Pulmonary artery endothelial cell (primary cell): ENCODE measurements at regions not wholly inside any gene's neighbourhood (a gene's known extent, or its start where the extent isn't known, plus 50 kb on each side); places are given as distances from the start of the nearest gene placed in this dataset.
A peak's percentile ranks its signal among the peaks of the same experiment; 100 is the strongest.
"Not testable (repeated sequence)": the region's sequence is repeated elsewhere in the genome, so short reads cannot be mapped to it uniquely, and the experiment has no call there.

Source experiments
- DNase-seq: peaks from one replicate; pipeline ENCODE4 v3.0.0-alpha.2; 2011; ENCODE audit warnings: low read depth, low spot score

GRCh38 chr10:53091574-53091973 is 319.0 kb upstream of the MBL2 start:
- DNase-seq = no peak

- DNase-seq = no peak
Measured at GRCh38 chr10:53088961-53089360, 316.4 kb upstream of the MBL2 start.

GRCh38 chr10:53079283-53079682 is 306.7 kb upstream of the MBL2 start:
- DNase-seq = no peak

- no peak for DNase-seq
Measured at GRCh38 chr10:53076948-53077347, 304.4 kb upstream of the MBL2 start.

GRCh38 chr10:53075469-53075868 is 302.9 kb upstream of the MBL2 start:
- DNase-seq = no peak

DNA sequence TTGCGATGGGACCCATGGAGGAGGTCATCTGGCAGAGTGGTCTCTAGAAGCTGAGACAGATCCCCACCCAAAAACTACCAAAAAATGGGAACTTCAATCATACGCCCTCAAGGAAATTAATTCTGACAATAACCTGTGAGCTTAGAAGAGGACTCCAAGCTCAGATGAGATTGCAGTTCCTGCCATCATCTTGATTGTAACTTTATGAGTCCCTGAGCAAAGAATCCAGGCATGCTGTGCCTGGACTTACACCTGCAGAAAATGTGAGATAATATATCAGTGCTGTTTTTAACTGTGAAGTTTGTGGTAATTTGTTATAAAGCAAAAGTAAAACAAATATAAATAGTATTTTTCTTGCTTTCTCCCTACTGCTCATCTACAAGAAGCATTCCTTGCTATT is 299.6 kb upstream of the MBL2 start:
- no peak for DNase-seq

DNA sequence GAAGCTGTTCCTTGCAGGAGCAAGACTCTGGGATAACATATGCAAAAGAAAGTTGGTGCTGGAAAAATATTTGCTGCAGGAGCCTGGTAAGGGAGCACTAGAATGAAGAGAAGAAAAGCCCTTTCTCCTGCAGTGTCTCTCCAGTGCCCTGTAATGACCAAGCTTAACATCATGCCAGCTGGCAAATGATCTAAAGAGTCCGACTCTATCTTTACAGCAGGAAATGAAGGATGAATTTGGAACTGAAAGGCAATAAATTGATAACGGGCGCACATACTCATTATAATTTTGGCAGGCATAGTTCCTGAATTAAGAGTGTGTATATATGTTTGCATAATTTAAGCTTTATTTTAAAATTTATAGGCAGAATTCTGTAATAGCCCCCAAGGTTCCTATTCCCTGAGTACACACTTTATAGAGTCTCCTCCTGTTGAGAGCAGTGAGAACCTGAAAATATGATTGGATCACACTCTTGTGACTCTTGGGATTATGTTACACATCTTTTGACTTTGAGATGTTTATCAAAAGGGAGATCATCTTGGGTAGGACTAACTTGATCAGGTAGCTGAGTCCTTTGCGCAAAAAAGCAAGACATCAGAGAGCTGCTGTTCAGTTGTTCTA is 299.0 kb upstream of the MBL2 start:
- DNase-seq = no peak

DNA sequence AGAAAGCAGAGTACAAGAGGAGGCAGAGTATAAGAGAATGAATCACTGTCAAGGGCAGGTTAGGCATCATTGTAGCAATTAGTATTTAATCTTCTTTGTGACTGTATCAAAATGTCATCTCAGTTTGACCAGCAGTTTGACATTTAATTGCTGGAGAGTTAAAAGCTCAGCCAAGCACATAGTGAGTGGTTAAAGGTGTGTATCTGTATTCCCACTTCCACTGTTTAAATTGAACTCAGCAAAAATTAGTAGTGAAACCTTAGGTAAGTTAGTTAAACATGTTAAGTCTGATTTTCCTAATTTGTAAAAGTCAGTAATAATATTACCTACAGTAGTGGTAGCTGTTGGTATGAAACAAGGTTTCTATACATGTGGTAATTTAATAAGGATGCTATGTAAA is 296.4 kb upstream of the MBL2 start:
- DNase-seq = no peak

DNA sequence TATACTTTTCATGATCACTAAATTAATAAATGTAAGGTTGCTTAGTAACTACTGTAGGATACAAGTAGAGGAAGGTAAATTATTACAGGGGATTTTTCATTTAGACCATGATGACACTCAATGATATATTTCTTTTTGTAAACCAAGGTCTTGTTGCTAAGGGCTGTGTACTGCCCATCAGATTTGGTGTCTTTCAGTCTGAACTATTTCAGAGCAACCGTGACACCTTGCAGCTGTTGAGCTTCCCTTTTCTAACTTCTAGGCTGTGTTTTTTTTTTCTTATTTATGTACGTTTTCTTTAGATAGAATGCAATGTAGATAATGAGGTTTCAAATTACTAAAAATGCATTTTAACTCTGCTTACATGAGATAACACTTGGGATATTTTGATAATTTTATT is 292.0 kb upstream of the MBL2 start:
- no peak for DNase-seq

GRCh38 chr10:53063805-53064204 is 291.2 kb upstream of the MBL2 start:
- no peak for DNase-seq

GRCh38 chr10:53052521-53053164 is 280.1 kb upstream of the MBL2 start:
- no peak for DNase-seq

DNA sequence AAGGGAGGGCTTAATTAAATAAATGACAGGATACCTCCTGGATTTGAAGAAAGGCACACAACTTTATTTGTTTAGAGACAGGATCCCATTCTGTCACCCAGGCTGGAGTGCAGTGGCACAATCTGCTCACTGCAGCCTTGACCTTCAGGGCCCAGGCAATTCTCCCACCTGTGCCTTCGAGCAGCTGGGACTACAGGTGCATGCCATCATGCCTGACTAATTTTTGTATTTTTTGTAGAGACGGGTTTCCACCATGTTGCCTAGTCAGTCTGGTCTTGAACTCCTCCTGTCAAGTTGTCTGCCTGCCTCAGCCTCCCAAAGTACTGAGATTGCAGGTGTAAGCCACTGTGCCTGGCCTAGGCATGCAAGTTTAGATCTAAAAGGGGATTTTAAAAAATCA is 272.7 kb upstream of the MBL2 start:
- DNase-seq = no peak

- not testable (repeated sequence) for DNase-seq
Measured at GRCh38 chr10:53035823-53036222, 263.2 kb upstream of the MBL2 start.

- DNase-seq = no peak
Measured at GRCh38 chr10:53033396-53033795, 260.8 kb upstream of the MBL2 start.

- peak; percentile 26 for DNase-seq
Measured at GRCh38 chr10:53029872-53030849, 257.6 kb upstream of the MBL2 start.

- no peak for DNase-seq
Measured at GRCh38 chr10:53029449-53029848, 256.9 kb upstream of the MBL2 start.

DNA sequence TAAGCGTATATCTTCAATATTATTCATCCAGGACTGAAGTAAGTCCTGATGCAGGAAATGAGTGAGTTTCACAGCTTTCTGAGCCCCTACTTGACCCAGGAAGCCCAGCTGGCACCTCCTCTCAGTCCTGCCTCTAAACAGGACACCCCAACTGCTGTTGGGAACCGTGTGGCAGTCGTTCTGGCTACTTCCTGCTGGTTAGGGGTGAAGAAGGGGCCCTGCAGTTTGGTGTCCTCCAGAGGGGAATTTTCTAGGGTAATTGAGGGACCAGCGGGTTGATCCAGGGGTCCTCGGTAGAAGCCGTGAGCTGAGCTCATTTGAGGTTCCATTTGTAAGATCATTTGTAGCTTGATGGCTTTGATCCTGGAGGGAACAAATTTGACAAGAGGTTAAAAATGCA is 253.2 kb upstream of the MBL2 start:
- DNase-seq = not testable (repeated sequence)

- no peak for DNase-seq
Measured at GRCh38 chr10:53025172-53025711, 252.7 kb upstream of the MBL2 start.

GRCh38 chr10:53023411-53023810 is 250.8 kb upstream of the MBL2 start:
- no peak for DNase-seq

DNA sequence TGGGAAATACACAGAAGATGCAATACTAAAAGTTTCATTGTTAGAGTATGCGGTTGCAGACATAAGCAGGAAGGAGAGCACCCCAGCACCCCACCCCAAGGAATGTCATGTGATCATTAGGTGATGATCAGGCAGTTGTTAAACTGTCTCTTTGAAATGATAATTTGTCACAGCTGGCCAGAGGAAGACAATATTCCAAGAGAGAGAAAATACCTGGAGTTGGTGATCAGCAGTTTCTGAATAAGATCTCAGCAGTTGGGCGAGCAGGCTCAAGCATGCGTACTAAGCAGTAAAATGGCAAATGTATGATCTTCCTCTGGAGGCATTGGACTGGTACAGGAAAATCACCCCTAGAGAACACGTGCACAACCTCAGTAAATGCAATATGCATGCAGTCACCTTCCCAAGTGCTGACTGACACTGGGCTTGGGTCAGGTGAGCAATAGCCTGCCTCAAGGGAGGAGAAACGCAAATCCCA is 250.1 kb upstream of the MBL2 start:
- DNase-seq = no peak

DNA sequence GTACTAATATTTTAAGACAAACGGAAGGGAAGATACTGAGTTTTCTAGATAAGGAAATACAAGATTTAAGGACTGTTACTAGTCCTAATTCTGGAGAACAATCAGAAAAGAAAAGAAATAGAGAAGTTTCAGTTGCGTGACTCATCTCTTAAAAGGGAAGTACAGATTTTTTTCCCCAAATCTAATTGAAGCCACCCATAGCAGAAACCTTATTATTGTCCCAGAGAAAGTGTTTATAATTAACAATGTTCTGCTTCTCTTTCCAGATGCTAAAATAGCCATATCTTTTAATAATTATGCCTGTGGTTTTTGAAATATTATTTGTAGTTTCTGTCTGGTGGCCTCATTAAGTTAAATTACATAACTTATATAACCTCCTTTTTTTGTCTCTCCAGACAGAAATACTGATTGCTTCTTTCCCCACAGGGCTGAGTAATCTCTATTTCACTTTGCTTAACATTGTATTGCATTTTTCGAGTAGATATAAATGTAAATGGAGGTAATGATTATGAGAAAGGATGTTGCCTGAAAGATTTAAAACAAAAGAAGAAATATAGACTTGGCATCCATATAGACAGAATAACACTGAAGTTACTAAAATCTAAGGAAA is 240.7 kb upstream of the MBL2 start:
- DNase-seq = no peak
